ENCODE measurements at regions not wholly inside any gene's neighbourhood (a gene's known extent, or its start where the extent isn't known, plus 50 kb on each side); places are given as distances from the start of the nearest gene placed in this dataset.

GRCh38 chr6:44727651-44728630 lies 340.4 kb downstream of the CDC5L start:
- Histone ChIP-seq H3K4me3 (ENCODE audit: insufficient read depth, low read length) (no peak overlapping the region), H3K79me2 (ENCODE audit: insufficient read depth, low read length) (no peaks in the 10 kb centered on the region), H3K36me3 (ENCODE audit: insufficient read depth, low read length) (no peaks in the 10 kb centered on the region), H3K27me3 (ENCODE audit: insufficient read depth, low read length) (no peaks in the 10 kb centered on the region), H4K20me1 (ENCODE audit: insufficient read depth, low read length) (no peaks in the 10 kb centered on the region), H3K27ac (ENCODE audit: low read depth, low read length) (no peak overlapping the region), H3K4me1 (ENCODE audit: insufficient read depth, low read length) (peaks cover 10% of the 10 kb centered on the region), H3K9me3 (ENCODE audit: low read depth, low read length) (no peaks in the 10 kb centered on the region), H3K4me2 (ENCODE audit: insufficient read depth, low read length) (no peak overlapping the region), H2AFZ (ENCODE audit: low read length) (no peak overlapping the region)
- TF ChIP-seq, protein P1, sequence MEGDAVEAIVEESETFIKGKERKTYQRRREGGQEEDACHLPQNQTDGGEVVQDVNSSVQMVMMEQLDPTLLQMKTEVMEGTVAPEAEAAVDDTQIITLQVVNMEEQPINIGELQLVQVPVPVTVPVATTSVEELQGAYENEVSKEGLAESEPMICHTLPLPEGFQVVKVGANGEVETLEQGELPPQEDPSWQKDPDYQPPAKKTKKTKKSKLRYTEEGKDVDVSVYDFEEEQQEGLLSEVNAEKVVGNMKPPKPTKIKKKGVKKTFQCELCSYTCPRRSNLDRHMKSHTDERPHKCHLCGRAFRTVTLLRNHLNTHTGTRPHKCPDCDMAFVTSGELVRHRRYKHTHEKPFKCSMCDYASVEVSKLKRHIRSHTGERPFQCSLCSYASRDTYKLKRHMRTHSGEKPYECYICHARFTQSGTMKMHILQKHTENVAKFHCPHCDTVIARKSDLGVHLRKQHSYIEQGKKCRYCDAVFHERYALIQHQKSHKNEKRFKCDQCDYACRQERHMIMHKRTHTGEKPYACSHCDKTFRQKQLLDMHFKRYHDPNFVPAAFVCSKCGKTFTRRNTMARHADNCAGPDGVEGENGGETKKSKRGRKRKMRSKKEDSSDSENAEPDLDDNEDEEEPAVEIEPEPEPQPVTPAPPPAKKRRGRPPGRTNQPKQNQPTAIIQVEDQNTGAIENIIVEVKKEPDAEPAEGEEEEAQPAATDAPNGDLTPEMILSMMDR (IDR thresholded peaks at IDR 0.05; ENCODE audit: extremely low read depth, low read depth, low read length), result no peak
- DNase-seq (ENCODE audit: insufficient read length, low spot score, missing footprints), result peak; percentile 65

GRCh38 chr6:44730771-44731391 lies 343.4 kb downstream of the CDC5L start:
- Histone ChIP-seq H3K27me3 (ENCODE audit: insufficient read depth, low read length) (no peaks in the 10 kb centered on the region), H3K36me3 (ENCODE audit: insufficient read depth, low read length) (no peaks in the 10 kb centered on the region), H3K27ac (ENCODE audit: low read depth, low read length) (no peak overlapping the region), H3K4me1 (ENCODE audit: insufficient read depth, low read length) (peaks cover 10% of the 10 kb centered on the region), H3K4me2 (ENCODE audit: insufficient read depth, low read length) (peak overlapping the region; percentile 13), H3K79me2 (ENCODE audit: insufficient read depth, low read length) (no peaks in the 10 kb centered on the region), H4K20me1 (ENCODE audit: insufficient read depth, low read length) (no peaks in the 10 kb centered on the region), H2AFZ (ENCODE audit: low read length) (peak overlapping the region; percentile 1), H3K9me3 (ENCODE audit: low read depth, low read length) (no peaks in the 10 kb centered on the region), H3K4me3 (ENCODE audit: insufficient read depth, low read length) (no peak overlapping the region)
- TF ChIP-seq, protein P1 (IDR thresholded peaks at IDR 0.05; ENCODE audit: extremely low read depth, low read depth, low read length), result no peak
- peak; percentile 93 for DNase-seq (ENCODE audit: insufficient read length, low spot score, missing footprints)

GRCh38 chr6:44731485-44732095 lies 344.1 kb downstream of the CDC5L start:
- no peaks in the 10 kb centered on the region for H3K79me2 ChIP-seq (ENCODE audit: insufficient read depth, low read length)
- peak; percentile 62 for DNase-seq (ENCODE audit: insufficient read length, low spot score, missing footprints)
- peak overlapping the region; percentile 13 for H3K4me2 ChIP-seq (ENCODE audit: insufficient read depth, low read length)
- no peaks in the 10 kb centered on the region for H3K36me3 ChIP-seq (ENCODE audit: insufficient read depth, low read length)
- H3K9me3 ChIP-seq (ENCODE audit: low read depth, low read length), result no peaks in the 10 kb centered on the region
- no peaks in the 10 kb centered on the region for H3K27me3 ChIP-seq (ENCODE audit: insufficient read depth, low read length)
- H3K27ac ChIP-seq (ENCODE audit: low read depth, low read length), result no peak overlapping the region
- no peaks in the 10 kb centered on the region for H4K20me1 ChIP-seq (ENCODE audit: insufficient read depth, low read length)
- H2AFZ ChIP-seq (ENCODE audit: low read length), result no peak overlapping the region
- TF ChIP-seq, protein P1 (IDR thresholded peaks at IDR 0.05; ENCODE audit: extremely low read depth, low read depth, low read length), result no peak
- peaks cover 10% of the 10 kb centered on the region for H3K4me1 ChIP-seq (ENCODE audit: insufficient read depth, low read length)
- no peak overlapping the region for H3K4me3 ChIP-seq (ENCODE audit: insufficient read depth, low read length)

Data from osteoblast (primary cell).